ENCODE measurements at regions not wholly inside any gene's neighbourhood (a gene's known extent, or its start where the extent isn't known, plus 50 kb on each side); places are given as distances from the start of the nearest gene placed in this dataset.
"Not testable (repeated sequence)": the region's sequence is repeated elsewhere in the genome, so short reads cannot be mapped to it uniquely, and the experiment has no call there.

DNA sequence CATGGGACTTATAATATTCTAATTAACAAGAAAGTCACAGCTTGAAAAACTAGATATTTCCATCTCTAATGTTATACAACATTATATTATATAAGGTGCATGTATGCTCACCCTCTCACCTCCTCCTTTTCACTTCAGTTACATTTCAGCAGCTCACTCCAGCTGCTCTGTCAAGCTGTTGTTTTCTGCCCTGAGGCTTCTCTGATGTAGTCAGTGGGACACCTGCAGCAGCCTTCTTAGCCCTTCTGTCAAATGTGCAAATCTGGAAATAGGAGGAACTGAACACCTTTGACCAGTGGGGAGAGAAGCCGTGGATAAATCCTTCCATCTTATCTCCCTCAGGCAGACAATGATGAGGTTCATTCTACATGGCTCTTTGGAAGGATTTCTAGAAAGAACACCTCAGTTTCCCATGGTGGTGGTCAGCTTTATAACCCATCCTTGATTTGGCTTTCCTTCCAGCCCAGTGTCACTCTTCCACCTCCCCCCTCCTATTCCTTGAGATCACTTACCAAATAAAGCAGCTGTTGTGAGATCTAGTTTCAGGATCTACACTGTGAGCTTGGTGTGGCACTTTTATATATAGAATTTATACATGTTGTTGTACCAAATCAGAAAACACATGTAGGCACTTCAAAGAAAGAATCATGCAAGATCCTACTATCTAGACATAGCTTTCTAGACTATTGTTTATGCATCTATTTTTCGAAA lies 79.6 kb upstream of the STK38L start:
- no peak for DNase-seq (ENCODE audit: low read depth in 1 of 2, low spot score in 2 of 2)
- Histone ChIP-seq H3K4me1 (replicated peaks) (no peaks in the 10 kb centered on the region), H3K4me3 (no peak overlapping the region), H3K9me3 (replicated peaks) (no peaks in the 10 kb centered on the region), H3K36me3 (no peaks in the 10 kb centered on the region), H3K27me3 (replicated peaks) (no peaks in the 10 kb centered on the region), H3K27ac (no peak overlapping the region)

DNA sequence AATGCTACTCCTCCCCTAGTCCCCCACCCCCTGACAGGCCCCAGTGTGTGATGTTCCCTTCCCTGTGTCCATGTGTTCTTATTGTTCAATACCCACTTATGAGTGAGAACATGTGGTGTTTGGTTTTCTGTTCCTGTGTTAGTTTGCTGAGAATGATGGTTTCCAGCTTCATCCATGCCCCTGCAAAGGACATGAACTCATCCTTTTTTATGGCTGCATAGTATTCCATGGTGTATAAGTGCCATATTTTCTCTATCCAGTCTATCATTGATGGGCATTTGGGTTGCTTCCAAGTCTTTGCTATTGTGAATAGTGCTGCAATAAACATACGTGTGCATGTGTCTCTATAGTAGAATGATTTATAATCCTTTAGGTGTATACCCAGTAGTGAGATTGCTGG lies 78.1 kb upstream of the STK38L start:
- H3K9me3 ChIP-seq (replicated peaks); H3K4me1 ChIP-seq (replicated peaks); H3K4me3 ChIP-seq; H3K36me3 ChIP-seq; DNase-seq (ENCODE audit: low read depth in 1 of 2, low spot score in 2 of 2); H3K27ac ChIP-seq; H3K27me3 ChIP-seq (replicated peaks): not testable (repeated sequence)

- not testable (repeated sequence) for H3K9me3 ChIP-seq (replicated peaks); DNase-seq (ENCODE audit: low read depth in 1 of 2, low spot score in 2 of 2); H3K4me1 ChIP-seq (replicated peaks); H3K27me3 ChIP-seq (replicated peaks); H3K27ac ChIP-seq; H3K36me3 ChIP-seq; H3K4me3 ChIP-seq
Observed at GRCh38 chr12:27171494-27171893, 72.6 kb upstream of the STK38L start.

DNA sequence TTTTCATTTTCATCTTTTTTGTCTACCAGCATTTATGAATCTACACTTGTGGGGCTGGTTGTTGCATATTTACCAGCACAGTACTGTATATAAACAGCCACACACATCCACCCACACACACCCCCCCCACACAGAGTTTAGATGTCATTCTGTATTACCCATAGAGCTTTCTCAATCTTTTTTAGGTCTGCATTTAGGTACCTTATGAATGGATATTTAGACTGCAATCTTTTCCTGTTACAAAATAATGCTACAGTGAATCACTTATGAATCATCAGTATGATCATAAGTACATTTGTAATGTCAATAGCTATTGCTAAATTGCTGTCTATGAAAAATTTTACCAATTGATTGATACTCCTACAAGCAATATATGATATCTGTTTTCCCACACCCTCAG lies 67.3 kb upstream of the STK38L start:
- H3K36me3 ChIP-seq, result no peaks in the 10 kb centered on the region
- no peaks in the 10 kb centered on the region for H3K27me3 ChIP-seq (replicated peaks)
- H3K4me1 ChIP-seq (replicated peaks), result peaks cover 55% of the 10 kb centered on the region
- H3K27ac ChIP-seq, result no peak overlapping the region
- H3K4me3 ChIP-seq, result no peak overlapping the region
- DNase-seq (ENCODE audit: low read depth in 1 of 2, low spot score in 2 of 2), result no peak
- peaks cover 3% of the 10 kb centered on the region; the same call in 1 of the 2 replicates for H3K9me3 ChIP-seq (replicated peaks)

GRCh38 chr12:27177706-27178105 lies 66.4 kb upstream of the STK38L start:
- H3K27ac ChIP-seq, result peak overlapping the region; percentile 42; the same call in 1 of the 2 replicates
- H3K36me3 ChIP-seq, result no peaks in the 10 kb centered on the region
- H3K9me3 ChIP-seq (replicated peaks), result no peaks in the 10 kb centered on the region
- H3K27me3 ChIP-seq (replicated peaks), result no peaks in the 10 kb centered on the region
- DNase-seq (ENCODE audit: low read depth in 1 of 2, low spot score in 2 of 2), result no peak
- H3K4me3 ChIP-seq, result no peak overlapping the region
- H3K4me1 ChIP-seq (replicated peaks), result peaks cover 55% of the 10 kb centered on the region

DNA sequence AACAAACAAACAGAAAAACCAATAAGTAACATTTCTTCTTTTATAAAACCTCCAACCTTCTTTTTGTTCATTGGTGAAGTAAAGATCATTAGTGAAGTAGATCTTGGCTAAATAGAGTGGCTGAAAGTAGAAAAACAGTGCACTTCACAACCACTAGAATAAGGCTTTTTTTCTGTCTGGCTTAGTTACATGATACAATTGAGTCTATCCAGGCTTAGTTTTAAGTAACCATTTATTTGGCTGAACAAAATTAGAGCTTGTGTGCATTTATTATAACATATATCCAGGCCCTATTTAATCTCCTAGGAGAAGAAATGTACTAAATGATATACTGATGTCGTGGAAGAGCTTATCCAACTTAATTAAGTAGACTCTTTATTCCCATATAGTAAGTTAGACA lies 65.8 kb upstream of the STK38L start:
- no peak overlapping the region for H3K4me3 ChIP-seq
- no peaks in the 10 kb centered on the region for H3K27me3 ChIP-seq (replicated peaks)
- DNase-seq (ENCODE audit: low read depth in 1 of 2, low spot score in 2 of 2), result no peak
- H3K27ac ChIP-seq, result no peak overlapping the region
- peaks cover 55% of the 10 kb centered on the region for H3K4me1 ChIP-seq (replicated peaks)
- H3K36me3 ChIP-seq, result no peaks in the 10 kb centered on the region
- no peaks in the 10 kb centered on the region for H3K9me3 ChIP-seq (replicated peaks)

GRCh38 chr12:27178723-27179399 lies 65.2 kb upstream of the STK38L start:
- Histone ChIP-seq H3K9me3 (replicated peaks) (no peaks in the 10 kb centered on the region), H3K27me3 (replicated peaks) (no peaks in the 10 kb centered on the region), H3K4me3 (peak overlapping the region; percentile 20), H3K27ac (peak overlapping the region; percentile 79), H3K36me3 (no peaks in the 10 kb centered on the region), H3K4me1 (replicated peaks) (peaks cover 55% of the 10 kb centered on the region)
- DNase-seq (ENCODE audit: low read depth in 1 of 2, low spot score in 2 of 2), result peak in 1 of 2 experiments; percentile 77

DNA sequence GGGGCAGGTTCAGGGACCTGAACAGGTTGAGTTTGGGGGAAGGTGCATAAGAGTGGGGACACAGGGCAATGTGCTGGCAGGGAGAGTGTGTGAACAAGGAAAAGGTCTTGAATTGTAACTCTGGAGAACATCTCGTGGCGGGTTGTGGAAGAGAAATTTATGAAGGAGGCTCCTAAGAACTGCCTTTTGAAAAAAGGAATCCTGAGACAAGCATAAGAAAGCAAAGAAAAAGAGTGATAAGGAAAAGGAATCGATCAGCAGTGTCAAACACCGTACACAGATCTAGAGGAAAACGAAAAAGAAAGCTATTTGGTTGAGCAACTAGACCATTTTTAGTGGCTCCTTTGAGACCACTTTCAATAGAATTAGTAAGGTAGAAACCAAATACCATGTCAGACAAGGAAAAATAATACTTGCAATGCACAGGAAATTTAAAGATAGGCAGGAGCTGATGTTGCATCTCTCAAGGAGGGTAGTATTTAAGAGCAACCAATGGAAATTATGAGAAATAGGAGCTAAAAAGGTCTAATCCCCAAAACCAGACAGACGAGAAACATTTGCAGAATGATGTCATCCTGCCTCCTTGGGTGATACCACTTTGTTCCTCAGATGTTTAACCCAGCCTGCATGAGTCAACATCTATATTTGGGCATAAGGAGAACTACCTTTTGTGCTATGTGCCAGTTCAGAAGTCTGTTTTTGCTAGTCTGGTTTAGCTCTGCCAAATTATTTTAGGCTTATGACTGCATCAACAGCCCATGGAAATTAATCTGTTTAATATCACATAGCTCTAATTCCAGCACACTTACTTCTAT lies 64.5 kb upstream of the STK38L start:
- Histone ChIP-seq H3K9me3 (replicated peaks) (no peaks in the 10 kb centered on the region), H3K4me1 (replicated peaks) (peaks cover 55% of the 10 kb centered on the region), H3K36me3 (no peaks in the 10 kb centered on the region), H3K27me3 (replicated peaks) (no peaks in the 10 kb centered on the region), H3K27ac (peak overlapping the region; percentile 79), H3K4me3 (peak overlapping the region; percentile 20)
- peak; percentile 75 to 91 for DNase-seq (ENCODE audit: low read depth in 1 of 2, low spot score in 2 of 2)

DNA sequence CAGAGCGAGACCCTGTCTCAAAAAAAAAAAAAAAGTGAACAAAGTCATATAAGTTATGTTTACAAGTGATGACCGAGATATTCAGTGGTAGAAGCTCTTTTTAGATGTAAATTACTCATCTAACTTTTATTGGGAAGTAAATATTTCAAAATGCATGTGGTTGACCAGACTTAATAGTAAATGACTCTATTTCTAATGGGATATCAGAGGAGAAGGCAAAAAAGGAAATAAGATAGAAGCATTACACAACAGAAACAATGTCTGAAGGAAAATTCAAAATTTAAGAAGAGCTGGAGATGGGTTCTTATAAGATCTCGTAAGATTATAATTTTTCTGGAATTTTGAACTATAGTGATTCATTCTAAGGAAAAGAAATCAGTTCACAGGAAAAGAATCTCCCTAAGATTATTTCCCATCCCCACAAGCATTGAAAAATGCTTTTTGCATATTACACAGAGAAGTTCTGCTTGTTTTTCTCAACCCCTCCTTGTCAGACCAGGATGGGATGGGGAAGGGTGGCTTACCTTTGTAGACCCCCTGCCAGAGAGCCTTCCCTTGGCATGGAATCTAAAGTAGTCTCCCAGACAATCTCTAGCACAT lies 63.1 kb upstream of the STK38L start:
- H3K9me3 ChIP-seq (replicated peaks), result no peaks in the 10 kb centered on the region
- H3K36me3 ChIP-seq, result no peaks in the 10 kb centered on the region
- H3K27me3 ChIP-seq (replicated peaks), result no peaks in the 10 kb centered on the region
- no peak overlapping the region for H3K4me3 ChIP-seq
- 0 out of 2 replicates have a peak overlapping the region, but pooled peaks have one; percentile 6 for H3K27ac ChIP-seq
- peaks cover 64% of the 10 kb centered on the region for H3K4me1 ChIP-seq (replicated peaks)
- DNase-seq (ENCODE audit: low read depth in 1 of 2, low spot score in 2 of 2), result no peak

- Histone ChIP-seq H3K36me3 (no peaks in the 10 kb centered on the region), H3K4me3 (no peak overlapping the region), H3K27me3 (replicated peaks) (no peaks in the 10 kb centered on the region), H3K4me1 (replicated peaks) (peaks cover 45% of the 10 kb centered on the region), H3K9me3 (replicated peaks) (no peaks in the 10 kb centered on the region), H3K27ac (no peak overlapping the region)
- no peak for DNase-seq (ENCODE audit: low read depth in 1 of 2, low spot score in 2 of 2)
Observed at GRCh38 chr12:27183342-27183741, 60.7 kb upstream of the STK38L start.

- Histone ChIP-seq H3K4me1 (replicated peaks) (peaks cover 32% of the 10 kb centered on the region), H3K36me3 (no peaks in the 10 kb centered on the region), H3K4me3 (no peak overlapping the region), H3K9me3 (replicated peaks) (no peaks in the 10 kb centered on the region), H3K27ac (no peak overlapping the region), H3K27me3 (replicated peaks) (no peaks in the 10 kb centered on the region)
- peak in 1 of 2 experiments; percentile 27 for DNase-seq (ENCODE audit: low read depth in 1 of 2, low spot score in 2 of 2)
Observed at GRCh38 chr12:27185234-27186021, 58.7 kb upstream of the STK38L start.

GRCh38 chr12:27186022-27186839 lies 57.9 kb upstream of the STK38L start:
- Histone ChIP-seq H3K36me3 (no peaks in the 10 kb centered on the region), H3K4me3 (no peak overlapping the region), H3K27ac (no peak overlapping the region), H3K4me1 (replicated peaks) (peaks cover 32% of the 10 kb centered on the region), H3K27me3 (replicated peaks) (no peaks in the 10 kb centered on the region), H3K9me3 (replicated peaks) (no peaks in the 10 kb centered on the region)
- no peak for DNase-seq (ENCODE audit: low read depth in 1 of 2, low spot score in 2 of 2)

Measured in SJSA1 (cell line).